CD14-positive monocyte (primary cell): ENCODE measurements at regions not wholly inside any gene's neighbourhood (a gene's known extent, or its start where the extent isn't known, plus 50 kb on each side); places are given as distances from the start of the nearest gene placed in this dataset.

ENCODE experiments used
- DNase-seq, 3 donors: peaks; one replicate each; pipeline ENCODE4 v3.0.0-alpha.2; 2011 to 2022
- H2AFZ ChIP-seq: 2 replicates; pipeline ENCODE4 v1.6.0; 2012; ENCODE audit warnings: mild to moderate bottlenecking, low read depth, low read length, inconsistent platforms; ENCODE audit not compliant: insufficient read depth, poor library complexity, severe bottlenecking
- H3K27ac ChIP-seq, 2 donors: 1 replicate in 1 of 2; 2 replicates in 1 of 2; pipeline ENCODE4 v1.5.1; 2012 to 2013; ENCODE audit warnings: low read length in 2 of 2, control low read depth in 1 of 2, inconsistent platforms in 1 of 2, low read depth in 1 of 2, mild to moderate bottlenecking in 1 of 2
- H3K27me3 ChIP-seq, 2 donors: one replicate each; pipeline versions ENCODE4 v1.6.0 to v1.6.1; 2011 to 2013; ENCODE audit warnings: low read length in 2 of 2; ENCODE audit not compliant: control insufficient read depth in 2 of 2, insufficient read depth in 2 of 2
- H3K36me3 ChIP-seq, 2 donors: replicated peaks in 1 of 2; 1 replicate in 1 of 2; 2 replicates in 1 of 2; pipeline versions ENCODE4 v1.5.1 to v1.6.1; 2012 to 2013; ENCODE audit warnings: low read length in 2 of 2, control low read depth in 1 of 2, inconsistent platforms in 1 of 2, mild to moderate bottlenecking in 1 of 2; ENCODE audit not compliant: insufficient read depth in 2 of 2, control insufficient read depth in 1 of 2
- H3K4me1 ChIP-seq, 2 donors: 1 replicate in 1 of 2; 2 replicates in 1 of 2; pipeline versions ENCODE4 v1.5.1 to v1.6.1; 2012 to 2013; ENCODE audit warnings: low read length in 2 of 2, control low read depth in 1 of 2, inconsistent platforms in 1 of 2, mild to moderate bottlenecking in 1 of 2, moderate library complexity in 1 of 2; ENCODE audit not compliant: insufficient read depth in 2 of 2, control insufficient read depth in 1 of 2
- H3K4me2 ChIP-seq: replicated peaks from 2 replicates; pipeline ENCODE3; 2012; ENCODE audit warnings: low read length, moderate library complexity, mild to moderate bottlenecking; ENCODE audit not compliant: poor library complexity, severe bottlenecking; ENCODE audit errors: extremely low read depth
- H3K4me3 ChIP-seq, 3 experiments: fragments of 200-600 bp in 1 of 3; sonication (generic) in 1 of 3; replicated peaks in 1 of 3; 1 replicate in 2 of 3; 2 replicates in 1 of 3; pipeline ENCODE4 v1.5.1; 2011 to 2013; ENCODE audit warnings: low read length in 3 of 3, mild to moderate bottlenecking in 3 of 3, control low read depth in 2 of 3, low read depth in 2 of 3, inconsistent platforms in 1 of 3, moderate library complexity in 1 of 3
- H3K79me2 ChIP-seq: 2 replicates; pipeline ENCODE4 v1.6.0; 2012; ENCODE audit warnings: mild to moderate bottlenecking, control low read depth, inconsistent platforms, low read length, moderate library complexity; ENCODE audit not compliant: insufficient read depth
- H3K9ac ChIP-seq: 2 replicates; pipeline ENCODE4 v1.6.0; 2017; ENCODE audit warnings: low read length, mild to moderate bottlenecking; ENCODE audit not compliant: insufficient read depth, poor library complexity, severe bottlenecking
- H3K9me3 ChIP-seq, 2 donors: replicated peaks in 1 of 2; 1 replicate in 1 of 2; 2 replicates in 1 of 2; pipeline versions ENCODE4 v1.5.1 to v1.6.1; 2012 to 2013; ENCODE audit warnings: low read length in 2 of 2, control low read depth in 1 of 2; ENCODE audit not compliant: control insufficient read depth in 1 of 2, insufficient read depth in 1 of 2
- H4K20me1 ChIP-seq: 2 replicates; pipeline ENCODE4 v1.6.0; 2012; ENCODE audit warnings: mild to moderate bottlenecking, low read length, control low read depth, moderate library complexity; ENCODE audit not compliant: insufficient read depth
- H3K27ac Mint-ChIP-seq, 7 donors: one replicate each; pipeline ENCODE4 v1.8.0; 2020; ENCODE audit warnings: mild to moderate bottlenecking in 7 of 7, mixed read lengths in 7 of 7, moderate library complexity in 6 of 7, inconsistent platforms in 2 of 7
- H3K27me3 Mint-ChIP-seq, 3 donors: one replicate each; pipeline ENCODE4 v1.8.0; 2021 to 2022; ENCODE audit warnings: low read depth in 3 of 3, mild to moderate bottlenecking in 3 of 3, mixed read lengths in 3 of 3, moderate library complexity in 3 of 3, inconsistent platforms in 1 of 3
- H3K36me3 Mint-ChIP-seq, 2 donors: one replicate each; pipeline ENCODE4 v1.8.0; 2020; ENCODE audit warnings: mixed read lengths in 2 of 2, inconsistent platforms in 1 of 2, mild to moderate bottlenecking in 1 of 2
- H3K4me1 Mint-ChIP-seq: one replicate; pipeline ENCODE4 v1.8.0; 2020; ENCODE audit warnings: mild to moderate bottlenecking, mixed read lengths
- H3K4me3 Mint-ChIP-seq, 2 donors: one replicate each; pipeline ENCODE4 v1.8.0; 2020; ENCODE audit warnings: mild to moderate bottlenecking in 2 of 2, mixed read lengths in 2 of 2, moderate library complexity in 1 of 2
- H3K9me3 Mint-ChIP-seq, 7 donors: one replicate each; pipeline ENCODE4 v1.8.0; 2020 to 2022; ENCODE audit warnings: mixed read lengths in 7 of 7, mild to moderate bottlenecking in 6 of 7, moderate library complexity in 6 of 7, inconsistent platforms in 2 of 7
- WGBS: methylation state at CpG from one replicate; pipeline ENCODE4 v1.1.5; 2013; ENCODE audit warnings: missing lambda C conversion rate; ENCODE audit not compliant: insufficient coverage; 5-methylcytosine and 5-hydroxymethylcytosine counted together
- intact Hi-C, 2 donors: fragments of 100-400 bp; cut with micrococcal nuclease; formaldehyde crosslinking; loops; one replicate each; pipeline versions ENCODE4 v1.15.0 to v1.15.1; 2023
- TF ChIP-seq, protein P1 (sequence below): fragments of 200-600 bp; IDR thresholded peaks from one replicate; pipeline ENCODE4 v1.8.0; 2022; ENCODE audit warnings: antibody characterized with exemption, mild to moderate bottlenecking

DNA sequence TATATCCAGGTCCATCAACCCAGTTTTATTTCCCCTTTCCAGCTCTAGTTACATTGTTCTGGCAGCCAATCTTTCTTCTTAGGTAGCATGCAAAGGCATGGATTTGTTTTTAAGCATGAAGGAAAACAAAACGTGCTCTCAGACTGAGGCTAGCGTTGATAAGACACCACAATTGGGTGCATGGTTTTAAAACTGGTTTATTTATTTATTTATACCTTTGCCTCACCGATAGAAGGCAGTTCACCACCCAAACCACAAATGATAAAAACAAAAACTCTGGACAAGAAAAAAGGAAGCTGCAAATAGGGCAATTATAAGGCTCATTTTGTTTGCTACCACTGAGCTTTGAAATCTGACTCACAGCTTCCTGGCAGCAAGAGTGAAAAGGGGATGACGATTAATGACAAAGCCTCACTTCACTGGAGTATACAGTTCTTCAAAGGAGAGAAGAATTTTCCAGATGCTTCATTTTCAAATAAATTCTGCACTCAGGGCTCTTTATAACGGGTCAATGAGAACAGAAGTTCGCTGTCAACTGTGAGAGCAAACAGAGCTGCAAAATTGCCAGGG lies 278.4 kb upstream of the IRX5 start:
- no peak overlapping the region for H3K4me3 Mint-ChIP-seq
- Histone ChIP-seq H3K27me3 (peaks cover 6 to 27% of the 10 kb centered on the region in 2 donors), H4K20me1 (no peaks in the 10 kb centered on the region), H3K36me3 (no peaks in the 10 kb centered on the region), H3K9me3 (peaks cover under 1% of the 10 kb centered on the region in 2 donors), H3K27ac (no peak overlapping the region), H3K79me2 (no peaks in the 10 kb centered on the region), H2AFZ (no peak overlapping the region), H3K4me1 (peaks cover 0 to 7% of the 10 kb centered on the region in 2 donors), H3K4me3 (no peak overlapping the region), H3K9ac (no peak overlapping the region), H3K4me2 (no peak overlapping the region)
- no peak for DNase-seq
- H3K27ac Mint-ChIP-seq, result no peak overlapping the region
- no peaks in the 10 kb centered on the region for H3K36me3 Mint-ChIP-seq
- H3K9me3 Mint-ChIP-seq, result peaks cover 0 to 16% (median 4%) of the 10 kb centered on the region in 7 donors
- TF ChIP-seq, protein P1, sequence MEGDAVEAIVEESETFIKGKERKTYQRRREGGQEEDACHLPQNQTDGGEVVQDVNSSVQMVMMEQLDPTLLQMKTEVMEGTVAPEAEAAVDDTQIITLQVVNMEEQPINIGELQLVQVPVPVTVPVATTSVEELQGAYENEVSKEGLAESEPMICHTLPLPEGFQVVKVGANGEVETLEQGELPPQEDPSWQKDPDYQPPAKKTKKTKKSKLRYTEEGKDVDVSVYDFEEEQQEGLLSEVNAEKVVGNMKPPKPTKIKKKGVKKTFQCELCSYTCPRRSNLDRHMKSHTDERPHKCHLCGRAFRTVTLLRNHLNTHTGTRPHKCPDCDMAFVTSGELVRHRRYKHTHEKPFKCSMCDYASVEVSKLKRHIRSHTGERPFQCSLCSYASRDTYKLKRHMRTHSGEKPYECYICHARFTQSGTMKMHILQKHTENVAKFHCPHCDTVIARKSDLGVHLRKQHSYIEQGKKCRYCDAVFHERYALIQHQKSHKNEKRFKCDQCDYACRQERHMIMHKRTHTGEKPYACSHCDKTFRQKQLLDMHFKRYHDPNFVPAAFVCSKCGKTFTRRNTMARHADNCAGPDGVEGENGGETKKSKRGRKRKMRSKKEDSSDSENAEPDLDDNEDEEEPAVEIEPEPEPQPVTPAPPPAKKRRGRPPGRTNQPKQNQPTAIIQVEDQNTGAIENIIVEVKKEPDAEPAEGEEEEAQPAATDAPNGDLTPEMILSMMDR, result no peak
- peaks cover 13 to 19% (median 18%) of the 10 kb centered on the region in 3 donors for H3K27me3 Mint-ChIP-seq
- WGBS, result 100% methylated on average over 2 of the region's 6 CpGs
- peaks cover 13% of the 10 kb centered on the region for H3K4me1 Mint-ChIP-seq
- intact Hi-C loops, result no loop called here

DNA sequence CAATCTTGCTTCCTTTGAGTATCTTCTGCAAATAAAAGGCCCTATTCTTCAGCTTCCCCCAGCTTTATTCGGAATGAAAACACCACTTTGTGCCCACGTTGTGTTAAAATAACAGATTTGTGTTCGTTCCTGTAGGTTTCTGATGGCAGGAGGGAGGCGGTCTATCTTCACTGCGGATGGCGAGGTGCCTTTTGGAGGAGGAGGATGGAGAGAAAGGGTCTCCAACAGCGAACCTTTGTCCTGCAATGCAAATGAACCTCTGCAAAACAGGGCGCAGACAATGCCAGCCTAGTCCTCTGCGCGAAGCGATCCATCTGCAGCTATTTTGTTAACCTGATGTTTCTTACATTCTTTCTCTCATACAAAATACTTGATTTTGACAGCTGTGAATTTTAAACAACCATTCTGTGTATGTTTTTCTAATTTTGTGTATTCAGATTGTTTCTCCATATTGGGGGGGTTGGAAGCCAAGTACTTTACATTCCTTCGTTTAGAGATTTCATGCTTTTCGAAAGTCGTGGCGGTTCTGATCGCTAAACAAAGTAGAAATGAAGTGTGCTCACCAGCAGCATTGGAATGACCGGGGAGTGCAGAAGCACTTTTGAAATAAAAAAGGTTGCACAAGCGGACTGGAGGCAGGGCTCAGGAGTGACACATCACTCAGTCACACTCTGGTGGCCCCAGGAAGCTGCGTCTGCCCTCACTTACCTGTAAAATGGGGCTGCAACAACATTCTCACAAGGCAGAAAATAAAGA lies 279.0 kb upstream of the IRX5 start:
- no peak overlapping the region for H3K27ac Mint-ChIP-seq
- peaks cover 13% of the 10 kb centered on the region for H3K4me1 Mint-ChIP-seq
- WGBS, result 59% methylated on average over 12 of the region's 19 CpGs
- peaks cover 6 to 27% of the 10 kb centered on the region in 2 donors for H3K27me3 ChIP-seq
- no peaks in the 10 kb centered on the region for H3K79me2 ChIP-seq
- no peak overlapping the region for H2AFZ ChIP-seq
- intact Hi-C loops, result no loop called here
- no peaks in the 10 kb centered on the region for H3K9me3 ChIP-seq
- TF ChIP-seq, protein P1, result no peak
- no peaks in the 10 kb centered on the region for H3K36me3 Mint-ChIP-seq
- H3K9me3 Mint-ChIP-seq, result peaks cover 0 to 12% (median 3%) of the 10 kb centered on the region in 7 donors
- H3K4me1 ChIP-seq, result peaks cover 0 to 7% of the 10 kb centered on the region in 2 donors
- no peak overlapping the region for H3K27ac ChIP-seq
- no peak overlapping the region for H3K4me3 ChIP-seq
- no peaks in the 10 kb centered on the region for H4K20me1 ChIP-seq
- H3K9ac ChIP-seq, result no peak overlapping the region
- no peaks in the 10 kb centered on the region for H3K36me3 ChIP-seq
- DNase-seq, result no peak
- peaks cover 13 to 19% (median 18%) of the 10 kb centered on the region in 3 donors for H3K27me3 Mint-ChIP-seq
- H3K4me2 ChIP-seq, result no peak overlapping the region
- peak overlapping the region in 1 of 2 donors; percentile 17 for H3K4me3 Mint-ChIP-seq
